ENCODE measurements at regions not wholly inside any gene's neighbourhood (a gene's known extent, or its start where the extent isn't known, plus 50 kb on each side); places are given as distances from the start of the nearest gene placed in this dataset.

DNA sequence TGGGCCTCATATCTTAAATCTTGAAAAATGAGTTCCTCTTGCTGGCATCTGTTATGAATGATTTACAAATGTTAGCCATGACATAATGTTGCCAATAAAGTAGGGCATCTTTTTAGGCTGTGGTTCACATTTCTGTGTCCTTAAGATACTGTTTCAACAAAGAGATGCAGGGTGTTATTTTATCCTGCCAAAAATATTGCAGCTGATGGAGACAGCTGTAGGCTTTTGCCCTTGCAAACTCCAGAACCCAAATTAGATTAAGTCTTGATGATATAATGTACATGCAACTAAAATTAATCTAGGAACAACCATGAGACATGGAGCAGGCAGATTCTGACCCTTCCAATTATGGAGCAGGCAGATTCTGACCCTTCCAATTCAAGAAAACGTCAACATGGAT, 228.2 kb upstream of the GRIN3A start:
- H3K27me3 ChIP-seq (replicated peaks; ENCODE audit: insufficient read depth) = no peaks in the 10 kb centered on the region
- no peak for DNase-seq (ENCODE audit: low spot score)
- 43% methylated on average over 1 of the region's 1 CpG for WGBS
- H3K4me3 ChIP-seq = no peak overlapping the region
- no peaks in the 10 kb centered on the region for H3K4me1 ChIP-seq (replicated peaks)
- TF ChIP-seq POLR2AphosphoS5 (IDR thresholded peaks at IDR 0.05) (no peak), POLR2A (IDR thresholded peaks at IDR 0.05) (no peak)
- TF ChIP-seq, protein P1, sequence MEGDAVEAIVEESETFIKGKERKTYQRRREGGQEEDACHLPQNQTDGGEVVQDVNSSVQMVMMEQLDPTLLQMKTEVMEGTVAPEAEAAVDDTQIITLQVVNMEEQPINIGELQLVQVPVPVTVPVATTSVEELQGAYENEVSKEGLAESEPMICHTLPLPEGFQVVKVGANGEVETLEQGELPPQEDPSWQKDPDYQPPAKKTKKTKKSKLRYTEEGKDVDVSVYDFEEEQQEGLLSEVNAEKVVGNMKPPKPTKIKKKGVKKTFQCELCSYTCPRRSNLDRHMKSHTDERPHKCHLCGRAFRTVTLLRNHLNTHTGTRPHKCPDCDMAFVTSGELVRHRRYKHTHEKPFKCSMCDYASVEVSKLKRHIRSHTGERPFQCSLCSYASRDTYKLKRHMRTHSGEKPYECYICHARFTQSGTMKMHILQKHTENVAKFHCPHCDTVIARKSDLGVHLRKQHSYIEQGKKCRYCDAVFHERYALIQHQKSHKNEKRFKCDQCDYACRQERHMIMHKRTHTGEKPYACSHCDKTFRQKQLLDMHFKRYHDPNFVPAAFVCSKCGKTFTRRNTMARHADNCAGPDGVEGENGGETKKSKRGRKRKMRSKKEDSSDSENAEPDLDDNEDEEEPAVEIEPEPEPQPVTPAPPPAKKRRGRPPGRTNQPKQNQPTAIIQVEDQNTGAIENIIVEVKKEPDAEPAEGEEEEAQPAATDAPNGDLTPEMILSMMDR (IDR thresholded peaks at IDR 0.05) = no peak
- H3K9me3 ChIP-seq = no peaks in the 10 kb centered on the region
- no peak overlapping the region for H3K27ac ChIP-seq
- intact Hi-C loops (cut with DNase I) = no loop called here
- no peaks in the 10 kb centered on the region for H3K36me3 ChIP-seq

DNA sequence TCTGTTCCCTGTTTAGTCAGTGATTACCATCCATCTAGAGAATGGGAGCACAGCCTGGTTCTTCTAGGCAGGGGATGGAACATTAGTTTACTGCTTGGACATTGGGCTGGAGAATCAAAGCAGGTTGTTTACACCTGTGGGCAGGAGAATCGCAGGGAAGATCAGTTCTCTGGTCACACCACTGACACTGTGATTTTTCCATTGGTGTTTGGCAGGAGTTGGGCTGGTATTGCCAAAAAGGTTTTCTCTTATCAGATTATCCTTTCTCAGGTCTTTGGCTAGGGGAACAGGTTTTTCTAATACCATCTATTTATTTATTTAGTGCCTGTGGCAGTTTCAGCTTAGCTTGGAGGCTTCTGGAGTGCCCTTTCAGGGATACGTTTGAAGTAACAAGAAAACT, 219.3 kb upstream of the GRIN3A start:
- DNase-seq (ENCODE audit: low spot score) = peak; percentile 17

DNA sequence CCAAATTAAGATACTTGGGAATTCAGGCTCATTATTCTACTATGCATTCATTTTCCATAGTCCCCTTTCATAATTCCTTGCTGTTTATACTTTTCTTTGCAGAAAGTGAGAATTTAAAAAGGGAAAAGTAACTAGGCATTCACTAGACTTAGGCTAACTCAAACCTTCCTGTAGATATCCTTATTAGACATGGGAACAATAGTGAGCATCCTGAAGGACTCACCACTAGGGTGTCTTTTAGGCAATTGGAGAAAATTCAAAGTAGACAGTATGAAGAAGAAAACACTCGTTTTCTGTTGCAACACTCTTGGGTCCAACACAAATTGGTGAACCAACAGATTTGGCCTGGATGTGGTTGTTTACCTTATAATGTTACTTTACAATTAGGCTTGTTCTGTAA, 213.2 kb upstream of the GRIN3A start:
- DNase-seq (ENCODE audit: low spot score) = no peak
- WGBS = 70% methylated on average over 1 of the region's 1 CpG
- Histone ChIP-seq H3K4me3 (no peak overlapping the region), H3K27me3 (replicated peaks; ENCODE audit: insufficient read depth) (no peaks in the 10 kb centered on the region), H3K36me3 (no peaks in the 10 kb centered on the region), H3K9me3 (no peaks in the 10 kb centered on the region), H3K27ac (no peak overlapping the region), H3K4me1 (replicated peaks) (no peaks in the 10 kb centered on the region)
- TF ChIP-seq POLR2AphosphoS5 (IDR thresholded peaks at IDR 0.05) (no peak), POLR2A (IDR thresholded peaks at IDR 0.05) (no peak)
- TF ChIP-seq, protein P1 (IDR thresholded peaks at IDR 0.05) = no peak
- intact Hi-C loops (cut with DNase I) = no loop called here

More for the DNA sequence above, 219.3 kb upstream of the GRIN3A start:
- H3K36me3 ChIP-seq = no peaks in the 10 kb centered on the region
- H3K9me3 ChIP-seq = no peaks in the 10 kb centered on the region
- no peaks in the 10 kb centered on the region for H3K27me3 ChIP-seq (replicated peaks; ENCODE audit: insufficient read depth)
- TF ChIP-seq POLR2A (IDR thresholded peaks at IDR 0.05) (no peak), POLR2AphosphoS5 (IDR thresholded peaks at IDR 0.05) (peak; percentile 55)
- intact Hi-C loops (cut with DNase I) = no loop called here
- WGBS = 49% methylated on average over 2 of the region's 2 CpGs
- peak overlapping the region; percentile 25 to 29 for H3K27ac ChIP-seq
- no peaks in the 10 kb centered on the region for H3K4me1 ChIP-seq (replicated peaks)
- H3K4me3 ChIP-seq = no peak overlapping the region

DNA sequence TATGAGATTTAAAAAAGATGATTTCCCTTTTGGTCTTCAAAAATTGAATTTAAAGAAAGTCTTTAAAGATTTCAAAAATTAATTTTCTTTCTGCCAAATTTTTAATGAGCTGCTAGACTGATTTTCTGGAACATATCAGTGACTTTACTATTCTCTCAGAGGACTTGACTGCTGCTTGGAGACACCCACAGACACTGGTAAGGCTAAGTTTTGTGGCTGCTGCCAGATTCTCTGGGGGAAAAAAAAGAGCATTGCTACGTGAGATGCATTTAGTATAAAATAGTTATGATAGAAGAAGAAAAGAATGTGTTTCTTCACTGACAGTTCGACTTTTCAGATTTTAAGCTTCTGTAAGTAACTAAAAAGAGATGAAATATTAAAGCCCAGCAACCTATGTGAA, 193.3 kb upstream of the GRIN3A start:
- Histone ChIP-seq H3K27ac (no peak overlapping the region), H3K27me3 (replicated peaks; ENCODE audit: insufficient read depth) (no peaks in the 10 kb centered on the region), H3K4me3 (no peak overlapping the region), H3K4me1 (replicated peaks) (no peaks in the 10 kb centered on the region), H3K9me3 (no peaks in the 10 kb centered on the region), H3K36me3 (no peaks in the 10 kb centered on the region)
- TF ChIP-seq, protein P1 (IDR thresholded peaks at IDR 0.05) = no peak
- TF ChIP-seq POLR2AphosphoS5 (IDR thresholded peaks at IDR 0.05) (no peak), POLR2A (IDR thresholded peaks at IDR 0.05) (no peak)
- 49% methylated on average over 2 of the region's 2 CpGs for WGBS
- intact Hi-C loops (cut with DNase I) = no loop called here
- DNase-seq (ENCODE audit: low spot score) = no peak

DNA sequence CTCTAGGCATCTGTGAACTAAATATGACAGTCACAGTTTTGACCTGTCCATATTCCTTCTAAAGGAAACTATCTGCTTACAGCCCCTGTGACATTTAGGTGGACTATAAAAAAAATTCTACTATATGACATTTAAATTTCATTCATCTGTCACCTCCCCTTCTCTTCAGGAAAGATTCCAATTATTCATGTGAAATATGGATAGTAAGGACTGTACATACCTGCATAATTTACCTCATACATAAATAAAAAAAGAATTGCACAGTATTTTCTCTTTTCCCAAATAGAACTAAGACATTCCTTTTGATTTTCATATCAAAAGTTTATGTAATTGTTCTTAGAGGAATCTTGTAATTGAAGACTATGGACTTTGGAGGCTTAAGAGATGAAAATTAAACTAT, 192.3 kb upstream of the GRIN3A start:
- DNase-seq (ENCODE audit: low spot score) = no peak
- Histone ChIP-seq H3K36me3 (no peaks in the 10 kb centered on the region), H3K9me3 (no peaks in the 10 kb centered on the region), H3K27me3 (replicated peaks; ENCODE audit: insufficient read depth) (no peaks in the 10 kb centered on the region), H3K4me3 (no peak overlapping the region), H3K4me1 (replicated peaks) (no peaks in the 10 kb centered on the region), H3K27ac (no peak overlapping the region)
- TF ChIP-seq, protein P1 (IDR thresholded peaks at IDR 0.05) = no peak
- no peak for TF ChIP-seq POLR2A (IDR thresholded peaks at IDR 0.05)
- TF ChIP-seq POLR2AphosphoS5 (IDR thresholded peaks at IDR 0.05) = no peak
- intact Hi-C loops (cut with DNase I) = no loop called here

Data from prostate gland (tissue), 2 donors.